ENCODE measurements at regions not wholly inside any gene's neighbourhood (a gene's known extent, or its start where the extent isn't known, plus 50 kb on each side); places are given as distances from the start of the nearest gene placed in this dataset.
A peak's percentile ranks its signal among the peaks of the same experiment; 100 is the strongest.
"Not testable (repeated sequence)": the region's sequence is repeated elsewhere in the genome, so short reads cannot be mapped to it uniquely, and the experiment has no call there.

DNA sequence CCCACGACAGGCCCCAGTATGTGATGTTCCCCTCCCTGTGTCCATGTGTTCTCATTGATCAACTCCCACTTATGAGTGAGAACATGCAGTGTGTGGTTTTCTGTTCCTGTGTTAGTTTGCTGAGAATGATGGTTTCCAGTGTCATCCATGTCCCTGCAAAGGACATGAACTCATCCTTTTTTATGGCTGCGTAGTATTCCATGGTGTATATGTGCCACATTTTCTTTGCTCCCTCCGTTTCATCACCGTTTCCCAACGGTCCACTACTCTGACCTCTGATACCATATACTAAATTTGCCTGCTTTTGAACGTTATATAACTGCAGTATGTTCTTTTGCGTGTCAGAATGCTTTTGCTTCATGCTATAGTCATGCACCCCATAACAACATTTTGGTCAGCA, 94.0 kb upstream of the SCAF8 start:
- DNase-seq: not testable (repeated sequence)

DNA sequence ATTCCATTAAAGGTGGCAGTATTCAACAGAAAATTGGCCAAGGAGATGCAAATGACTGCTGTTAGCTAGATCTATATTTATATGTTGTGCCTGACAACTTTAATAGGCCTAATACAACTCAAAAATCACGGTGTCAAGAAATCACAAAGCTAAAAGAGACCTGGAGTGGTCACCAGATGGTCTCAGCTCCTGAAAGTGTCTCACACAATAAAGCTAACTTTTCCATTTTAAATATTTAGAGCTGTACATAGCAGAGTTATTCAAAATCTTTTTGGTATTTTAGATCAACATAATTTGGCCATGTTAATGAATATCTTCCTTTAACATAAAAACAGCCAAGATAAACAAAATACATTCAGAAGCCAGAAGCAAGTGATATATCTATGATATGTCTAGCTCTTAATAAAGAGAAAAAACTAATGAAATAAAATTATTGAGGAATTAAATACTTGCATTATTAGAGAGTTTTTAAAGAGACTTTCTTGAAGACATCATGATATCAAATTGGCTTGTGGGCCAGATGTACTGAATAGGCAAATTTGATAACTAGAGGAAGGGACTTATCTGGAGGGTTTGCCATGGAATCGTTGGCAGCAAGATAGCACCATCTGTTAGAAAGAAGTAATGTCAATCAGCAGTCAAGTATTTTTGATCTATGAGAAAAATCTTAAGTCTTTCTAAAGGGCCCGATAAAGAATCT, 84.9 kb upstream of the SCAF8 start:
- DNase-seq: no peak

DNA sequence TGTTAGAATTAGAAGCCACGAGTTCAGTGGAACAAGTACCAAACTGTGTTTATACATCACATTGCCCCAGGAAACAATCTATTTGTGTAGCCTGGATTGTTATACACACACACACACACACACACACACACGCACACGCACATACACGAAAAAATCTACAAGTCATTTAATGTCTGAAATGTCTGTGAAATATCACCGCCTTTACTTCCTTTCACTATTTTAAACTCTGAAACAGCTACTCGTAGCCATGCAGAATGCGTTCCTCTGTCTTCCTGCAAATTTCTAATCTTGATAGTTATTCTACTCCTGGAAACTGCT, 84.4 kb upstream of the SCAF8 start:
- DNase-seq: no peak

DNA sequence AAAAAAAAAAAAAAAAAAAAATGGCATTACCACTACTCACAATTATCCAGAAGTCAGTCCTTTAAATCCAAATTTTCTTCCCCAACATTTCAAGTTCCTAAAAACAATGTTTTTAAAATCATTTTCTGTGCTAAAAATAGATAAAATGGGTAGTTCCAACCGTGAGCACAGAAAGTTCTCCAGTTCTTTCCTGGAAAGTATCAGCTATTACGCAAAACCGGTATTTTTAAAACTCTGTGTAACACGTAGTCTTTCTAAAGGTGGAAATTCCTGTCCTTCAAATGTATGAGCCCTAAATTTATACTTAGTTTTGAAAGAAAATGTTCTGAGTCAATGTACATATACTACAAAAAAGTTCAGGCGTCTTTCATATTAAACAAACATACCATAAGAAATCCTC, 83.5 kb upstream of the SCAF8 start:
- DNase-seq: no peak

DNA sequence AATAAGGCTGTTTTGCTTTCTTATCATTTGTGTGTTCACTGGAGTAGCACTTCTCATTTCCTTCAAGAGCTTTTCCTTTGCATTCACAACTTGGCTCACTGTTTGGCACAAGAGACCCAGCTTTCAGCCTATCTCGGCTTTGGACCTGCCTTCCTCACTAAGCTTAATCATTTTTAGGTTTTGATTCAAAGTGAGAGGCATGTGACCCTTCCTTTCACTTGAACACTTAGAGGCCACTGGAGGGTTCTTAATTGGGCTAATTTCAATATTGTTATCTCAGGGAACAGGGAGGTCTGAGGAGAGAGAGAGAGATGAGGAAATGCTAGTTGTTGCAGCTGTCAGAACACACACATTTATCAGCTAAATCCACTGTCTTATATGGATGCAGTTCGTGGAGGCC, 82.9 kb upstream of the SCAF8 start:
- DNase-seq: no peak

DNA sequence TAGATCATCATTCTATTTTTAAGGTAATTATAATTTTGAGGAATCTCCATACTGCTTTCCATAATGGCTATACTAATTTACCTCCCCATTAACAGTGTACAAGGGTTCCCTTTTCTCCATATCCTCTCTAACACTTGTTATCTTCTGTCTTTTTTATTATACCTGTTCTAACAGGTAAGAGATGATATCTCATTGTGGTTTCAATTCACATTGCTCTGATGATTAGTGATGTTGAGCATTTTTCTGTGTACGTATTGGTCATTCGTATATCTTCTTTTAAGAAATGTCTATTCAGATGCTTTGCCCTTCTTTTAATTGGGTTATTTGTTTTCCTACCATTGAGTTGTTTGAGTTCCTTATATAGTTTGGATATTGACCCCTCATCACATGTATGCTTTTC, 81.6 kb upstream of the SCAF8 start:
- DNase-seq: no peak

DNA sequence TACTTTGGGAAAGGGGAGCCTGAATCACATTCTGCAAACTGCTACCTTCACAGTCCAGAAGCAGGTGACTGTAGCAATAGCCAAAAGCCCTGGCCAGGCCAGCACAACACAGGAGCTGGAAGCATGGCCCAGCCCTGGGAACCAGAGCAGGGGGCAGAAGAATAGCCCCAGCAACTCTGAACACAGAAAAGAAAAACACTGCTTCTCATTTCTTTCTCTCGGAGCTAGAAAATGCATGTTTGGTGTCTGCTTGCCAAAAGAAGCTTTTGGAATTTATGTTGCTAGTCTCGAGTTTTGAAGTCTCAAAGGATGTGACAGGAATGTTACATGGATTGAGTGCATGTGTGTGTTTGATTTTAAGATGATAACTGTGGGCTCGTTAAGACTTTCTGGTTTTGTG, 79.8 kb upstream of the SCAF8 start:
- DNase-seq: no peak

DNA sequence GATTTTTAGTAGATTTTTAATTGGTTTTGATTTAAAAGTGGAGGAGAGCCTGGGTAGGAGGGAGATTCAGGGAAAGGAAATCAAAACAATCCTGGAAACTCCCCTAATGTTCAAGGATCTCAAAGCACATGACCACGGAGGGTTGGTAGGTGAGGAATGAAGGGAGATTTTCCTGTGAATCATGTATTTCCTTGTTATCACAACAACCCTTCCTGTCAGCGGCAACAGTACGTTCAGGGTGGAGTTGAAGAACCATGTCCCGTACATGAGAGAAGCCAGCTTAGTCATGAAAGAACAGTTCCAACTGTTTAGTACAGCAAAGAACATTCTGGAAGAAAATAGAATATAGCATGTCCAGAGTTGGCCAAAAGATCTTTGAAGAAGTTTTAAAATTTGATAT, 79.4 kb upstream of the SCAF8 start:
- no peak for DNase-seq

DNA sequence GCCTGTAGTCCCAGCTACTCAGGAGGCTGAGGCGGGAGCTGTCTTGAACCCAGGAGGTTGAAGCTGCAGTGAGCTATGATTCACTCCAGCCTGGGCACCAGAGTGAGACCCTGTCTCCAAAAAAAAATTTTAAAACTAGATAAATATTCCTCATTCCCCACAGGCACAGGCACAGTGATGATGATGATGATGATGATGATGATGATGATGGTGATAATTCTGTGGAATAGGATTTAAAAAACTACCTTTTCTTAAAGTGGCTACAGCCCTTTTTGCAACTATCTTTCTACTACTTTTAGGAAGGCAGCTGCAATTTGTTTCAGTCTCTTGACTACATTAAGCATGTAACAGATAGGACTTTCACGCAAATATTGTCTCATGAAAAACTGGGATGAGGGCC, 76.6 kb upstream of the SCAF8 start:
- DNase-seq: no peak

DNA sequence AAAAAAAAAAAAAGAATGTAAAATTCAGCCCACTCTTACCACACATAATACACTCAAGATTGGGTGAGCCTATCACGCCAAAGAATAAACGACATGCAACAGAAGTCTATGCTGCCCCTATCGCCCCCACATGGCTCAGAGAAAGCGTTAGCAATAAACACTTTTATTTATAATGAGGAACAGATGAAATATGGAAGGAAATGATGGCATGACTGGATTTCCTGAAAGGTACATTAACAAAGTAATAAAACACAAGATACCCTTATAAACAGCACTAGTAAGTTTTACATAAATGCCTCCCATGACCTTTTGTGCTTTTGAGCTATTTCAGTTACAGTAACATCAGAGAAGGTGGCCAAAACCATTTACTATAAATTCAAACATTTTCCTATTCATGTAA, 71.4 kb upstream of the SCAF8 start:
- no peak for DNase-seq

DNA sequence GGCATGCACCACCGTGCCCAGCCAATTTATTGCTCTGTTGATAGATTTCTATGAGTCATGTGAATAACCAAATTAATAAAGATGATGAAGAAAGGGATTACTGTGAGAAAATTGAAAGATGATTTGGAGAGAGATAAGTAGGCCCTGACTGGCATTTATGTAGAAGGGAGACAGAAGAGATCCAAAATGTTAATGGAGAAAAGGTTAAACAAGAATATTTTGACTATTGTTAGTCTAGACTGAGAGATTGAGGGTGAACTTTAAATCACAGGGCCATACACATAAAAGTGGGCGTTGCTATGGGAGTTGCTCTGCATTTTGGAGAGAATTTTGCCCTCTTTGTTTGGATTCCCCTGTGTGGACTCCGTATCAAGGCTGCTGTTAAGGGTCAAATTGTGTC, 68.9 kb upstream of the SCAF8 start:
- no peak for DNase-seq

DNA sequence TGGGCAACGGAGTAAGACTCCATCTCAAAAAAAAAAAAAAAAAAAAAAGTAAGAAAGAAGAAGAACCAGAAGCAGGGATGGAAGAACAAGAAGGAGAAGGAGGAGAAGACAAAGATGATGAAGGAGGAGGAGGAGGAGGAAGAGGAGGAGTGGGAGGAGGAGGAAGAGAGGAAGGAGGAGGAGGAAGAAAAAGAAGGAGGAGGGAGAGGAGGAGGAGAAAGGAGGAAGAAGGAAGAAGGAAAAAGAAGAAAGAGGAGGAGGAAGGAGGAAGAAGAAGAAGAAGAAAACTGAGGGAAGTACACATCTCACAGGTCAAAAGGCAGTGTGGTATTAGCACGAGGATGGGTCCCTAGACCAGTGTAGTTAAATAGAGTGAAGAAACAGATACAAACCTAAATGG, 65.1 kb upstream of the SCAF8 start:
- no peak for DNase-seq

DNA sequence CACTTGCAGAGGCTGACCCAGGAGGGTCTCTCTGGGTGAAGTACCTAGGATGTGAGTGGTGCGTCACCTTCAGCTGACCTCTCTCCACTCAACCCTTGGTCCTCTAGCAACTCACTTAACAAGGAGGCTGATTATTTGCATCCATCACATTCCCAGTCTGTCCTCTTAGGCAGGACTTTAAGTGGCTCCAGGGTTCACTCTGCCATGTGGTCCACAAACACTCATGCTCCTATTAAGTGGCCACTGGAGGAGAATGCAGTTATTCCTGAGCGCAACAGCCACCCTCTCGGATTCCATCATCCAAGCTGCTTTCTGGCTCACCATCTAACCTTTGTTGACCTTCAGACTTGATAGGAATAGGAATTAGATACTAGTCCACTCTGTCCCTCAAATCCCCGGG, 61.1 kb upstream of the SCAF8 start:
- DNase-seq: no peak

DNA sequence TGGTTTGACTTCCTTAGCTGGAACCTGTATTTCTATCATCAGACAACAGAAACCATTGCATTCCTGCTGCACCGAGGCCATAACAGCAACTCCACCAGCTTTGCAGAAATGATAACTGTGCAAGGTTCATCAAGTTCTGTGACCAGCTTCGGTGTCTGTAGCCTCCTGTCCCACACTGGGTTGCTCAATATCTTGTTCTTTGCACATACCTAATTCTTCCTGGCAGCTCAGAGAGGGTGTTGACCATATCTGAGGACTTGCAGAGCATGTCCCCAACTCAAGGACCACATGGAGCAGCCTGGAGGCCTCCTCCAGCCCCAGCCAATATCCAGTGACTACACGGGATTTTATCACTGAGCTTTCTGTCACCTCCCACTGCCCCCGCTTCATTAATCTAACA, 59.3 kb upstream of the SCAF8 start:
- no peak for DNase-seq

DNA sequence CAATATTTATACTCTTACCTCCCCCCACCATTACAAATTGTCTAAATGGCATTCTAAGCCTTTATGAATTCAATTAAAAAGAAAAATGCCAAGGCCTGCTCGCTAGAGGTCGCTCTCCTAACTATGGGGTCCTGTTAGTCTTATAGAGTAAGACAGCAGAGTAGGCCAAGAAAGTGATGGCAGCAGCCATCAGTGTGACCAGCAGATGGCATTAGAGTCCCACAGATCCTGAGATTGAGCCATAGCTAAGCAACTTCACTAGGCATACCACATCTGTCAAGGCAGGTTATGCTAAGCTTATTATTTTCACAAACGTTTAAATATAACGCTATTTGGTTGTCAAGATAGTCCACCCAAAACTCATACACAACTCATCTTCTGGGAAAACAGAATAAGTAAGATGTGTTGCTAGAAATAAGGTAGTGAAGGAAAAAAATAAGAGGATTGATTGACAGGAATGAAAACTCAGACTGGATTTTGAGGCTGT, 57.6 kb upstream of the SCAF8 start:
- DNase-seq: peak; percentile 93

DNA sequence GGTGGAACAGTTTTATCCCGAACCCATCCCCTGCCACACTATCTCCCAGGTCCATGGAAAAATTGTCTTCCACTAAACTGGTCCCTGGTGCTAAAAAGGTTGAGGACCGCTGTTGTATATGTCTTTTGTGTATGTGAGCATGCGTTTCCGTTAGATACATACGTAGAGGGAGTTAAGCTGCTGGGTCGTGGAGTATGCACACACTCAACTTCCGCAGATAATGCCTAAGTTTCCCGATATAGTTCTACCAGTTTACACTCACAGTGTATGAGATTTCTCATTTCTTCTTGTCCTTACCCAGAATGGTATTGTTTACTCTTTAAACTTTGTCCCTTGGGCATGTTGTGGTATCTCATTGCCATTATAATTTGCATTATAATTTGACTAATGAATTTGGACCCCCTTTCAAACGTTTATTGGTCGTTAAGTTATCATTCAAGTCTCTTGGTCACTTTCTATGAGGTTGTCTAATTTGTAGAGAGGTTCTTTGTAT, 50.5 kb upstream of the SCAF8 start:
- DNase-seq: no peak

Data from CD4-positive, alpha-beta T cell treated with Interleukin-10 for 1 hour (primary cell).